Duodenal mucosa (tissue), 2 donors: ENCODE measurements at regions not wholly inside any gene's neighbourhood (a gene's known extent, or its start where the extent isn't known, plus 50 kb on each side); places are given as distances from the start of the nearest gene placed in this dataset.
"Not testable (repeated sequence)": the region's sequence is repeated elsewhere in the genome, so short reads cannot be mapped to it uniquely, and the experiment has no call there.

ENCODE experiments used
- H3K27ac ChIP-seq: one replicate; pipeline ENCODE4 v1.7.0; 2013; ENCODE audit warnings: low read depth, low read length
- H3K27me3 ChIP-seq, 2 donors: one replicate each; pipeline ENCODE4 v1.7.0; 2013; ENCODE audit warnings: low read length in 2 of 2, control low read depth in 1 of 2; ENCODE audit not compliant: insufficient read depth in 2 of 2, control insufficient read depth in 1 of 2
- H3K36me3 ChIP-seq, 2 donors: one replicate each; pipeline ENCODE4 v1.7.0; 2013; ENCODE audit warnings: low read length in 2 of 2, control low read depth in 1 of 2; ENCODE audit not compliant: insufficient read depth in 2 of 2, control insufficient read depth in 1 of 2
- H3K4me1 ChIP-seq, 2 donors: one replicate each; pipeline ENCODE4 v1.7.0; 2013; ENCODE audit warnings: low read length in 2 of 2, control low read depth in 1 of 2; ENCODE audit not compliant: insufficient read depth in 2 of 2, control insufficient read depth in 1 of 2
- H3K4me3 ChIP-seq, 2 donors: one replicate each; pipeline ENCODE4 v1.7.0; 2013; ENCODE audit warnings: low read length in 2 of 2, low read depth in 1 of 2
- H3K9ac ChIP-seq, 2 donors: one replicate each; pipeline ENCODE4 v1.7.0; 2013; ENCODE audit warnings: low read length in 2 of 2, low read depth in 1 of 2
- H3K9me3 ChIP-seq, 2 donors: one replicate each; pipeline ENCODE4 v1.7.0; 2013; ENCODE audit warnings: low read length in 2 of 2, control low read depth in 1 of 2; ENCODE audit not compliant: control insufficient read depth in 1 of 2

DNA sequence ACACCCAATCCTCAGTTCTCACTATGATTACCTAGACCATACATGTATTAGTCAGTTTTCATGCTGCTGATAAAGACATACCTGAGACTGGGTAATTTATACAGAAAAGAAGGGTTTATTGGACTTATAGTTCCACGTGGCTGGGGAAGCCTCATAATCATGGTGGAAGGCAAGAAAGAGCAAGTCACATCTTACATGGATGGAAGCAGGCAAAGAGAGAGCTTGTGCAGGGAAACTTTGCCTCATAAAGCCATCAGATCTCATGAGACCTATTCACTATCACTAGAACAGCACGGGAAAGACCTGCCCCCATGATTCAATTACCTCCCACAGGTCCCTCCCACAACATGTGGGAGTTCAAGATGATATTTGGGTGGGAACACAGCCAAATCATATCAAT lies 79.5 kb upstream of the FGGY start:
- H3K36me3 ChIP-seq = not testable (repeated sequence)

DNA sequence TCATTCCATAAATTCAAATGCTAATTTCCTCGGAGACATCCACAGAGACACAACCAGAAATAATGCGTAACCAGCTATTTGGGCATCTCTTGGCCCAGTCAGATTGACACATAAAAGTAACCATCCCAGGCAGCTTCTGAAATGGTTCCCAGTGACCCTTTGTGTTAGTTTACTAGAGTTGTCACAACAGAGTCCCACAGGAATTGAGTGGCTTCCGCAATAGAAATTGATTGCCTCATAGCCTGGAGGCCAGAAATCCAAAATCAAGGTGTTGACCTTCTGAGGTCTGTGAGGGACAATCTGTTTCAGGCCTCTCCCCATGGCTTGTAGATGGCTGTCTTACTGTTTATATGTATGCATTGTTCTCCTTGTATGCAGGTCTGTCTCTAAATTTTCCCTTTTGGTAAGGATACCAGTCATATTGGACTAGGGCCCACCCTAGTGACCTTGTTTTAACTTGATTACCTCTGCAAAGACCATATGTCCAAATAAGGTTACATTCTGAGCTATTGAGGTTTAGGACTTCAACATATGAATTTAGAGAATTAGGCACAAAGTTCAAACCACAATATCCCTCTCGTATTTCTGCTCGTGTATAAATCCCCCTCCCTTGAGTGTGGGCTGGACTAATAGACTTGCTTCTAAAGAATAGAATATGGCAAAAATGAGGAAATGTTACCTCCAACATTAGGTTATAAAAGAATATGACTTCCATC lies 78.2 kb upstream of the FGGY start:
- Histone ChIP-seq H3K27ac (no peak overlapping the region), H3K4me3 (no peak overlapping the region)

More for the DNA sequence above, 79.5 kb upstream of the FGGY start:
- not testable (repeated sequence) for H3K4me1 ChIP-seq, H3K27ac ChIP-seq, H3K9ac ChIP-seq, H3K27me3 ChIP-seq, H3K4me3 ChIP-seq, H3K9me3 ChIP-seq

DNA sequence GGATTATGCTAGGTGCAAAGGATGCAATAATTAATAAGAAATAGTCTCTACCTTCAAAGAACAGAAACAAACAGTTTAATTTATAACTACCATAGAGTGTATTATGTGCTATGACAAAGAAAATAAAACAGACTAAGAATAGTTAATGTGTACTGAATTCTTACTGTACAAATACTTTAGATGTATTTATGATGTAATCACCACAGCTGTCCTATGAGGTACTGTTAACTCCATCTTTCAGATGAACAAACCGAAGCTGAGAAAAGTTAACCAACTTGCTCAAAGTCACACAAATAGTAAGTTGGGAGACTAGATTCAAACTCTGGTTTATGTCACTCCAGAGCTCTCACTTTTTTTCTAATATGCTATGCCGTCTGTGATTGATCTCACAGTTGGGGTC lies 77.0 kb upstream of the FGGY start:
- Histone ChIP-seq H3K9me3 (no peaks in the 10 kb centered on the region), H3K36me3 (no peaks in the 10 kb centered on the region), H3K27ac (no peak overlapping the region), H3K4me1 (no peaks in the 10 kb centered on the region), H3K9ac (no peak overlapping the region), H3K4me3 (no peak overlapping the region), H3K27me3 (no peaks in the 10 kb centered on the region)

More for the DNA sequence above, 78.2 kb upstream of the FGGY start:
- Histone ChIP-seq H3K27me3 (no peaks in the 10 kb centered on the region), H3K9me3 (no peaks in the 10 kb centered on the region), H3K4me1 (no peaks in the 10 kb centered on the region), H3K36me3 (no peaks in the 10 kb centered on the region), H3K9ac (no peak overlapping the region)

DNA sequence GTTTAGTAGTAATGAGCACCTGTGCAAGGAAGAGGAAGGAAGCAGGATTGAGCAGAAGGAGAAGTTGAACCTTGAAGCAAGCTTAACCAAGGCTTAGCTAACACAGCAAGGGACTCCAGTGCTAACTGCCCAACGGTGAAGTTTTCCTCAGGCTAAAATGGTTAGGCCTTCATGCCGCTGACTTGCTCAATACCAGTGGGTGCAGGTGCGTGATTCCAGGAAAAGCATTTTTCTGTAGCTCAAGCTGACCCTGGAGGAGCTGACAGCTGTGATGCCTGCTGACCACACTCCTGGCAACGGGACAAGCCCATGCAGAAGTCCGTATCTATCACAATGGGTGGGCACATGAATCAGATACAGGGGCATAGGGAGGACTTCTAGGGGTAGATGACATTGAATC lies 76.5 kb upstream of the FGGY start:
- H3K9ac ChIP-seq = no peak overlapping the region
- no peak overlapping the region for H3K27ac ChIP-seq

DNA sequence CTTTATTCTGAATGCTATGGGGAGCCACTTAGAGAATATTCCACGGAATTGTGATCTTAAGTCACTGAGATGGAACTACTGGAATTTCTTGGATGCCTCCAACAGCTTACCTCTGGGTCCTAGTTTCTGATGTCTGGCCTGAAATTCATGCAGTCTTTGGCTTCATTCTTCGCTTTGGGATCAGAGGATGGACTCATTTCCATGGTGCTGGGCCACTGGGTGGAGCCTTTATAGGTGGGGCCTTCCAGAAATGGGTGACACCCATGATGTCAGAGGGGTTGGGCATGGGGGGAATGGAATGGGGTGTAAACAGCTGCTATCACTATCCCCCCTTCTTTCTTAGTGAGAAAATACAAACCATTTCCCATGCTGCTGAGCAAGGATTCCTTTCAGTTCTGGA lies 73.7 kb upstream of the FGGY start:
- Histone ChIP-seq H3K36me3 (no peaks in the 10 kb centered on the region), H3K4me3 (no peak overlapping the region), H3K9me3 (no peaks in the 10 kb centered on the region), H3K27me3 (no peaks in the 10 kb centered on the region), H3K4me1 (no peaks in the 10 kb centered on the region), H3K9ac (no peak overlapping the region), H3K27ac (no peak overlapping the region)

More for the DNA sequence above, 76.5 kb upstream of the FGGY start:
- H3K9me3 ChIP-seq = no peaks in the 10 kb centered on the region
- H3K36me3 ChIP-seq = no peaks in the 10 kb centered on the region
- H3K27me3 ChIP-seq = no peaks in the 10 kb centered on the region
- no peak overlapping the region for H3K4me3 ChIP-seq
- H3K4me1 ChIP-seq = no peaks in the 10 kb centered on the region

DNA sequence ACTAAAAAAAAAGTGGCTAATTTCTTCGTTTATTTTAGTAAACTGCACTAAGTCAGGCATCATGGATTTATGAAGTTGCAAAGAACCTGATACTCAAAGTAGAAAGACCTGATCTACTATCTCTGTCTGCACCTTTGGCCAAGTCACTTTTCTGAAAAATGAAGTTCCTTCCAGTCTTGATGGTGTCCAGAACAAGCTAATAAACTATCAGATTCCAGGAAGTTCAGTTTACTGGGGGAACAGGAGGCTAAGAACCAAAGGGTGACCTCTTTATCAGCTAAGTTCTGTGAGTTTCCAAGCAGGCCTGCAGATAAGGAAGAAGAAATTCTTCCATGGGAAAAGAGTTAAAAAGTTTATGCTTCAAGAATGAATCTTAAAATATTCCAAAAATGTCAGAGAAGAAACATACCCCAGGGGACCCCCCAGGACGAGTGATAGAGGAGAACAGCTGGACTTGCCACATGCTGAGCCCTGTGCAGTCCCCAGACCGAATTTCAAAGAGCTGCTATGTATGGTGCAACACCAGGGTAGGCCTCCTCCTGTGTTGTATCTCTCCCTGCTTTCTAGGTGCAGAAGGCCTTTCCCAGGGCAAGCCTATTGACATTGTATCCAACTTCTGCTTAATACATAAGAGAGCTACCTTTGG lies 72.8 kb upstream of the FGGY start:
- H3K4me1 ChIP-seq = no peaks in the 10 kb centered on the region
- no peak overlapping the region for H3K4me3 ChIP-seq
- H3K27ac ChIP-seq = no peak overlapping the region
- no peaks in the 10 kb centered on the region for H3K27me3 ChIP-seq
- H3K9me3 ChIP-seq = no peaks in the 10 kb centered on the region
- H3K36me3 ChIP-seq = no peaks in the 10 kb centered on the region
- no peak overlapping the region for H3K9ac ChIP-seq

DNA sequence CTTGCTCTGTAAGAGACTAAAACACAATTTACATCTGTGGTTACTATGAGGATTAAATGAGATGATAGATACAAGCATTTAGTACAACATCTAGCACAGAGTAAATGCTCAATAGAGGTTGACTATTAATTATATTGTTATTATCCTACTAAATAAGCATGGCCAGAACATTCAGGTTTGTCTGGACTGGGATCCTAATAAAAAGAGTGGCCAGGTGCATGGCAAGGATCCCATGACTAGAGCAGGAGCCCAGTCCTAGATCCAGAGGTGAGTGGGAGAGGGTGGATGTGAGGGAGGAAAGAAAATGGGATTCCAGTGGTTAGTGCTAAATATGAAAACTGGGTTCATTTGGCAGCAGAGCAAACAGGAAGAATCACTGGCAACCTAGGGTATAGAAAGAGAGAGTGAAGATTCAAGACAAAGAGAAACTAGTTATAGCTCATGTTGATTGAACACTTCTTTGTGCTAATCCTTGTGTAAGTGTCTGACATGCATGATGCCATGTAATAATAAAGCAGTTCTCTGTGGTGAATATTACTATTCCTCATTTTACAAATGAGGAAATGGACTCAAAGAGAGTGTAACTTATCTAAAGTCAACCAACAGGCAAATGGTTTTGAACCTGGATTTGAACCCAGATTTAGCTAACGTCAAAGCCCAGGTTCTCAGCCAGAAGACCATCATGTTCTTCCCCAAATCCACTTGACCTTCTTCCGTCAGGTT lies 71.1 kb upstream of the FGGY start:
- no peak overlapping the region for H3K9ac ChIP-seq
- H3K4me1 ChIP-seq = no peaks in the 10 kb centered on the region
- H3K27ac ChIP-seq = no peak overlapping the region
- H3K27me3 ChIP-seq = no peaks in the 10 kb centered on the region
- H3K4me3 ChIP-seq = no peak overlapping the region
- H3K9me3 ChIP-seq = no peaks in the 10 kb centered on the region
- H3K36me3 ChIP-seq = no peaks in the 10 kb centered on the region

DNA sequence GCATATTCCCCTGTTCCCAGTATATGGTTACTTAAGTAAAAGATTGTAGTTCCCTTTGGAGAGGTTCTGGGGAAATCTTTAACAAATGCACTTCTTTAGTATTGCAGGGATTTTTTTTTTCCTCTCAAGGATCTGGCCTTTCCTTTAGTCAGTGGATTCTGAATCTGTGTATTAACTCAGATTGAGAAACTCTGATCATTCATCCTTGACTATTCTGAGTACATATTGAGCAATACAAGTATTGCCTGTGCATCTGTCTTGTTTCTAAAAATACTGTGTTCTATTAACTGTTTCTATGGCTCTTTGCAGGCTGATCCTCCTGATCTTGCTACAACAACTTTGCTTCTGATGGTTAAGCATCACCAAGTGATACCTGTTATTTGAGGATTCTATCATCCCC lies 67.8 kb upstream of the FGGY start:
- H3K4me3 ChIP-seq = no peak overlapping the region
- H3K27me3 ChIP-seq = no peaks in the 10 kb centered on the region
- no peaks in the 10 kb centered on the region for H3K9me3 ChIP-seq
- H3K4me1 ChIP-seq = no peaks in the 10 kb centered on the region
- no peak overlapping the region for H3K27ac ChIP-seq
- no peak overlapping the region for H3K9ac ChIP-seq
- no peaks in the 10 kb centered on the region for H3K36me3 ChIP-seq

DNA sequence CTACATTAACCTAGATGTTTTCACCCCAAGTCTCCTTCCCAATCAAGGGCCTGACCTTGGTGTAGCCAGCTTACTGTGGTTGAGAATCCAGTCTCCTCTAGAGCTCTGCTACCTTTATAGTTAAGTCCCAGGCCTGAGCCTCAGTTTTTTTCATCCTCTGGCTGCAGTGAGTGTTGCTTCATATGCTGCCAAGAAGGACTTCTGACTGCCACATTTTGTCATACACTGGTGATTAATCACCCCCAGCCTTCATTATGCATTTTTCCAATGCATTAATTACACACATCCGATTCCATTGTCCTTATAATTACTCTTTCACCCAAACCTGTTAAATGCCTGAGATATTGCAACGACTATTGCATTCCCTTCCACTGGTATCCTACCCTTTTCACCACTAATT lies 66.3 kb upstream of the FGGY start:
- Histone ChIP-seq H3K9ac (no peak overlapping the region), H3K9me3 (no peaks in the 10 kb centered on the region), H3K4me1 (no peaks in the 10 kb centered on the region), H3K27me3 (no peaks in the 10 kb centered on the region), H3K27ac (no peak overlapping the region), H3K4me3 (no peak overlapping the region), H3K36me3 (no peaks in the 10 kb centered on the region)

DNA sequence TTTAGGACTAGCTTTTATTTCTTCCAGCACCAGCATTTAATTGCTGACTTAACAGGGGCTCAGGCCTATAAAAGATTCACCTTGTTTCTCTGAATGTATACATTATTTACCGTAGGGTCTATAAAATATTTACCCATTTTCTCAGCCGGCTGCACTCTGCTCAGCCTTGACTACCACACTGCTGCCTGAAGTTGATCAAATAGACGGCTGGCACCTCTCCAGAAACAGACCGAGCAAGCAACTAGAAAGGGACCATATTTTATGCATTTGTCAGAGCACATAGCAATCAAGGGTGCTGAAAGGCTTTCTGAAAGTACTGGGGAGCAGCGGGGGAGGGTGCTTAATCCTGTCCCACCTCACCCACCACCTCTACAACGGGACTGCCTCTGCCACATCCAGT lies 64.7 kb upstream of the FGGY start:
- H3K27ac ChIP-seq = no peak overlapping the region
- no peaks in the 10 kb centered on the region for H3K27me3 ChIP-seq
- no peak overlapping the region for H3K4me3 ChIP-seq
- H3K9me3 ChIP-seq = no peaks in the 10 kb centered on the region
- no peaks in the 10 kb centered on the region for H3K4me1 ChIP-seq
- H3K9ac ChIP-seq = no peak overlapping the region
- no peaks in the 10 kb centered on the region for H3K36me3 ChIP-seq
